Keratinocyte (primary cell): ENCODE measurements at regions not wholly inside any gene's neighbourhood (a gene's known extent, or its start where the extent isn't known, plus 50 kb on each side); places are given as distances from the start of the nearest gene placed in this dataset.

Source experiments
- DNase-seq: peaks from one replicate; pipeline ENCODE4 v3.0.0-alpha.2; 2011; ENCODE audit warnings: low read depth, missing footprints, low spot score
- FAIRE-seq: peaks from 2 replicates; lab custom pipeline; 2011; peaks lifted over from hg19 to GRCh38; lab: Jason Lieb, UNC
- H2AFZ ChIP-seq: 2 replicates; pipeline ENCODE4 v1.6.0; 2012; ENCODE audit warnings: low read length, control low read depth, inconsistent platforms; ENCODE audit not compliant: control insufficient read depth
- H3K27ac ChIP-seq: 2 replicates; pipeline ENCODE4 v1.5.1; 2011; ENCODE audit warnings: low read length; ENCODE audit not compliant: control insufficient read depth, insufficient read depth
- H3K27me3 ChIP-seq: 3 replicates; pipeline ENCODE4 v1.6.0; 2011; ENCODE audit warnings: low read length; ENCODE audit not compliant: control insufficient read depth, insufficient read depth; ENCODE audit errors: extremely low read depth
- H3K36me3 ChIP-seq, 2 experiments: 2 replicates in 1 of 2; 3 replicates in 1 of 2; pipeline ENCODE4 v1.5.1; 2011; ENCODE audit warnings: low read length in 2 of 2, mild to moderate bottlenecking in 1 of 2; ENCODE audit not compliant: control insufficient read depth in 2 of 2, insufficient read depth in 2 of 2; ENCODE audit errors: extremely low read depth in 1 of 2
- H3K4me1 ChIP-seq: 3 replicates; pipeline ENCODE4 v1.5.1; 2011; ENCODE audit warnings: low read length; ENCODE audit not compliant: control insufficient read depth, insufficient read depth; ENCODE audit errors: extremely low read depth
- H3K4me2 ChIP-seq: 3 replicates; pipeline ENCODE4 v1.6.0; 2011; ENCODE audit warnings: low read depth, low read length; ENCODE audit not compliant: control insufficient read depth, insufficient read depth; ENCODE audit errors: extremely low read depth
- H3K4me3 ChIP-seq, 3 experiments: fragments of 200-600 bp in 1 of 3; sonication (generic) in 1 of 3; 2 replicates in 2 of 3; 3 replicates in 1 of 3; pipeline ENCODE4 v1.5.1; 2011 to 2016; ENCODE audit warnings: low read length in 3 of 3, mild to moderate bottlenecking in 3 of 3, control low read depth in 2 of 3, inconsistent platforms in 1 of 3, low read depth in 1 of 3, mixed read lengths in 1 of 3, mixed run types in 1 of 3, moderate library complexity in 1 of 3; ENCODE audit not compliant: control insufficient read depth in 2 of 3, insufficient read depth in 2 of 3; ENCODE audit errors: extremely low read depth in 1 of 3
- H3K79me2 ChIP-seq: 2 replicates; pipeline ENCODE4 v1.6.0; 2012; ENCODE audit warnings: low read length; ENCODE audit not compliant: control insufficient read depth, insufficient read depth
- H3K9ac ChIP-seq: 3 replicates; pipeline ENCODE4 v1.6.0; 2011; ENCODE audit warnings: low read length; ENCODE audit not compliant: control insufficient read depth, insufficient read depth; ENCODE audit errors: extremely low read depth
- H3K9me1 ChIP-seq: 3 replicates; pipeline ENCODE4 v1.6.0; 2011; ENCODE audit warnings: low read length; ENCODE audit not compliant: control insufficient read depth, insufficient read depth; ENCODE audit errors: extremely low read depth
- H3K9me3 ChIP-seq: 2 replicates; pipeline ENCODE4 v1.5.1; 2012; ENCODE audit warnings: low read depth, low read length; ENCODE audit not compliant: control insufficient read depth
- H4K20me1 ChIP-seq: 3 replicates; pipeline ENCODE4 v1.6.0; 2011; ENCODE audit warnings: low read length; ENCODE audit not compliant: control insufficient read depth, insufficient read depth; ENCODE audit errors: extremely low read depth
- EZH2 ChIP-seq: IDR thresholded peaks from one replicate; pipeline ENCODE4 v1.6.1; 2012; ENCODE audit warnings: inconsistent platforms, mild to moderate bottlenecking, low read length, moderate library complexity
- dilution Hi-C: fragments of 300-500 bp; cut with MboI; formaldehyde crosslinking; loops from one replicate; pipeline ENCODE4 v1.7.0; 2020; ENCODE audit warnings: low sequenced_read_pairs; ENCODE audit not compliant: extremely low pct_ligation_motif_present
- TF ChIP-seq, protein P1 (sequence below), 3 experiments: IDR thresholded peaks in 1 of 3; conservative IDR thresholded peaks in 1 of 3; optimal IDR thresholded peaks in 1 of 3; 2 replicates in 2 of 3; 3 replicates in 1 of 3; pipeline versions ENCODE3 to v1.5.1; 2011; ENCODE audit warnings: low read length in 3 of 3, mild to moderate bottlenecking in 3 of 3, moderate library complexity in 2 of 3, control low read depth in 1 of 3, inconsistent platforms in 1 of 3; ENCODE audit not compliant: insufficient read depth in 2 of 3; ENCODE audit errors: extremely low read depth in 1 of 3

DNA sequence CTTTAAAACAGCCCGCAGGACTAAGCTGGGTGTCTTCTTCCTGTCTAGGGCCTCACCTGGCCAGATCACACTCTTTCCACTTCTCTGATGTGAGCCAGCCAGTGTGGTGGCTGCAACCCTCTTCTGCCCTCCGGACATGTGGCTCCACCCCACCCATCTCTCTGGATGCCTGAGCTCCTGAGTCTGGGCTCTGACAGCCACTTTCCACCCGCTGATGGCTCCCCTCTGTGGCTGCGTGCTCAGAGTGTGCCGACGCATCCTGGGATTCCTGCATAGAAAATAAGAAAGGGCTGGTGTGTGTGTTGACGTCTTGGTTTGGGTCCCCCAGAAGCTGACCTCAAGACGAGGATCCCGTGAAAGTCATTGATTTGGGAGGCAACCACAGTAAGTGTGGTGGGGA is 181.6 kb downstream of the URI1 start:
- FAIRE-seq: no peak
- DNase-seq: no peak
- no peaks in the 10 kb centered on the region for H3K9me3 ChIP-seq
- H3K4me1 ChIP-seq: no peaks in the 10 kb centered on the region
- TF ChIP-seq EZH2: no peak
- TF ChIP-seq, protein P1, sequence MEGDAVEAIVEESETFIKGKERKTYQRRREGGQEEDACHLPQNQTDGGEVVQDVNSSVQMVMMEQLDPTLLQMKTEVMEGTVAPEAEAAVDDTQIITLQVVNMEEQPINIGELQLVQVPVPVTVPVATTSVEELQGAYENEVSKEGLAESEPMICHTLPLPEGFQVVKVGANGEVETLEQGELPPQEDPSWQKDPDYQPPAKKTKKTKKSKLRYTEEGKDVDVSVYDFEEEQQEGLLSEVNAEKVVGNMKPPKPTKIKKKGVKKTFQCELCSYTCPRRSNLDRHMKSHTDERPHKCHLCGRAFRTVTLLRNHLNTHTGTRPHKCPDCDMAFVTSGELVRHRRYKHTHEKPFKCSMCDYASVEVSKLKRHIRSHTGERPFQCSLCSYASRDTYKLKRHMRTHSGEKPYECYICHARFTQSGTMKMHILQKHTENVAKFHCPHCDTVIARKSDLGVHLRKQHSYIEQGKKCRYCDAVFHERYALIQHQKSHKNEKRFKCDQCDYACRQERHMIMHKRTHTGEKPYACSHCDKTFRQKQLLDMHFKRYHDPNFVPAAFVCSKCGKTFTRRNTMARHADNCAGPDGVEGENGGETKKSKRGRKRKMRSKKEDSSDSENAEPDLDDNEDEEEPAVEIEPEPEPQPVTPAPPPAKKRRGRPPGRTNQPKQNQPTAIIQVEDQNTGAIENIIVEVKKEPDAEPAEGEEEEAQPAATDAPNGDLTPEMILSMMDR (optimal IDR thresholded peaks at IDR 0.05 in 1 of 3, IDR thresholded peaks at IDR 0.05 in 1 of 3, conservative IDR thresholded peaks at IDR 0.05 in 1 of 3; ENCODE audit: extremely low read depth in 1 of 3, insufficient read depth in 2 of 3, low read length in 3 of 3): no peak
- dilution Hi-C loops: no loop called here
- H3K4me3 ChIP-seq: no peak overlapping the region
- no peaks in the 10 kb centered on the region for H3K9me1 ChIP-seq
- no peak overlapping the region for H3K4me2 ChIP-seq
- H3K27me3 ChIP-seq: no peaks in the 10 kb centered on the region
- no peaks in the 10 kb centered on the region for H3K79me2 ChIP-seq
- no peaks in the 10 kb centered on the region for H4K20me1 ChIP-seq
- no peak overlapping the region for H2AFZ ChIP-seq
- H3K9ac ChIP-seq: no peak overlapping the region
- H3K27ac ChIP-seq: no peak overlapping the region
- H3K36me3 ChIP-seq: no peaks in the 10 kb centered on the region

DNA sequence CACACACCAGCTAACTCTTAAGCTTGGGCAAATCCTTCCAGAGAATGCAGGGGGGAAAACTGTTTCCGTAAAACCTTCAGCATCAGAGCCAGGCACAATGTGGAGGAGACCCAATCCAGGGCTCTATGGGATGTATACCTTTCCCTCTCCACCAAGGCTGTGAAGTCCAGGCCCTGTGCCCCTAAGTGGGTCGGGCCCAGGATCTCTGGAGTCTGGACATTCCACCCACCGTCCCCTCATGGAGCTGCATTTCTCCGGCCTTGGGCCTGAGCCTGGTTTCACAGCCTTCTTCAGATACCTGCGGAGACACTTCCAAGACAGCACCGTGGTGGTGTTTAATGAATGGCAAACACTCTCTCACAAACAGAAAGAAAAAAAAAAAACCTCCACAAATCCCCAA is 186.2 kb downstream of the URI1 start:
- H3K9me1 ChIP-seq: no peaks in the 10 kb centered on the region
- no peak for TF ChIP-seq EZH2
- TF ChIP-seq, protein P1 (optimal IDR thresholded peaks at IDR 0.05 in 1 of 3, IDR thresholded peaks at IDR 0.05 in 1 of 3, conservative IDR thresholded peaks at IDR 0.05 in 1 of 3; ENCODE audit: extremely low read depth in 1 of 3, insufficient read depth in 2 of 3, low read length in 3 of 3): no peak
- H4K20me1 ChIP-seq: no peaks in the 10 kb centered on the region
- no peaks in the 10 kb centered on the region for H3K27me3 ChIP-seq
- H3K27ac ChIP-seq: no peak overlapping the region
- no peak overlapping the region for H3K4me2 ChIP-seq
- H3K9ac ChIP-seq: no peak overlapping the region
- no peak for FAIRE-seq
- H3K9me3 ChIP-seq: peaks cover 7% of the 10 kb centered on the region
- no peaks in the 10 kb centered on the region for H3K4me1 ChIP-seq
- H3K79me2 ChIP-seq: no peaks in the 10 kb centered on the region
- no peaks in the 10 kb centered on the region for H3K36me3 ChIP-seq
- no peak overlapping the region for H3K4me3 ChIP-seq
- DNase-seq: no peak
- no peak overlapping the region for H2AFZ ChIP-seq
- dilution Hi-C loops: no loop called here
